Mammary epithelial cell (primary cell): ENCODE measurements at regions not wholly inside any gene's neighbourhood (a gene's known extent, or its start where the extent isn't known, plus 50 kb on each side); places are given as distances from the start of the nearest gene placed in this dataset.

Source experiments
- EZH2 ChIP-seq: IDR thresholded peaks from 2 replicates; pipeline ENCODE4 v1.6.1; 2012; ENCODE audit warnings: low read length, inconsistent platforms, borderline replicate concordance
- TF ChIP-seq, protein P1 (sequence below), 2 donors: IDR thresholded peaks in 1 of 2; conservative IDR thresholded peaks in 1 of 2; 2 replicates each; pipeline ENCODE4 v1.5.1; 2011 to 2012; ENCODE audit warnings: inconsistent platforms in 2 of 2, low read length in 2 of 2, mild to moderate bottlenecking in 2 of 2, control low read depth in 1 of 2, low read depth in 1 of 2; ENCODE audit not compliant: insufficient read depth in 1 of 2; ENCODE audit errors: extremely low read depth in 1 of 2

DNA sequence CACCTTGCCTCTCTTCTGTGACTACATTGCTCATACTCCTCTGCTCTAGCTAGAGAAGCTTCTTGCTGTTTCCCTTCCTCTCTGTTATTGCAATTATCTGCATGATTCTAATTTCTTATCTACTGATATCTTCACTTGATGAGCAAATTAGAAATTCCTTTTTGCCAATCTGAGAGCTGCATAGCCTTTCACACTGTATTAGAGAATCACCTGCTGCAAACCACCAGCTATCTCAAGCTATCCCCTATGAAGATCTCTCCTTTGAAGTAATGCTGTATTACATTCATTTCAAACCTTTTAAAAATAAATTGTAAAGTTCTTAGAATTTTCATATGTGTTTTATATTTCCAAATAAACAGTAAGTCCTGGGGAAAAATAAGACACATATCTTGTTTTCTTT is 89.0 kb upstream of the ZNF804B start:
- TF ChIP-seq EZH2 = no peak
- TF ChIP-seq, protein P1, sequence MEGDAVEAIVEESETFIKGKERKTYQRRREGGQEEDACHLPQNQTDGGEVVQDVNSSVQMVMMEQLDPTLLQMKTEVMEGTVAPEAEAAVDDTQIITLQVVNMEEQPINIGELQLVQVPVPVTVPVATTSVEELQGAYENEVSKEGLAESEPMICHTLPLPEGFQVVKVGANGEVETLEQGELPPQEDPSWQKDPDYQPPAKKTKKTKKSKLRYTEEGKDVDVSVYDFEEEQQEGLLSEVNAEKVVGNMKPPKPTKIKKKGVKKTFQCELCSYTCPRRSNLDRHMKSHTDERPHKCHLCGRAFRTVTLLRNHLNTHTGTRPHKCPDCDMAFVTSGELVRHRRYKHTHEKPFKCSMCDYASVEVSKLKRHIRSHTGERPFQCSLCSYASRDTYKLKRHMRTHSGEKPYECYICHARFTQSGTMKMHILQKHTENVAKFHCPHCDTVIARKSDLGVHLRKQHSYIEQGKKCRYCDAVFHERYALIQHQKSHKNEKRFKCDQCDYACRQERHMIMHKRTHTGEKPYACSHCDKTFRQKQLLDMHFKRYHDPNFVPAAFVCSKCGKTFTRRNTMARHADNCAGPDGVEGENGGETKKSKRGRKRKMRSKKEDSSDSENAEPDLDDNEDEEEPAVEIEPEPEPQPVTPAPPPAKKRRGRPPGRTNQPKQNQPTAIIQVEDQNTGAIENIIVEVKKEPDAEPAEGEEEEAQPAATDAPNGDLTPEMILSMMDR (conservative IDR thresholded peaks at IDR 0.05 in 1 of 2, IDR thresholded peaks at IDR 0.05 in 1 of 2; ENCODE audit: extremely low read depth in 1 of 2, insufficient read depth in 1 of 2, low read depth in 1 of 2, low read length in 2 of 2) = no peak
